Fibroblast of peridontal ligament (primary cell): ENCODE measurements at regions not wholly inside any gene's neighbourhood (a gene's known extent, or its start where the extent isn't known, plus 50 kb on each side); places are given as distances from the start of the nearest gene placed in this dataset.
"Not testable (repeated sequence)": the region's sequence is repeated elsewhere in the genome, so short reads cannot be mapped to it uniquely, and the experiment has no call there.

Experiments
- DNase-seq: peaks from one replicate; pipeline ENCODE4 v3.0.0-alpha.2; 2010; ENCODE audit errors: extremely low read depth

DNA sequence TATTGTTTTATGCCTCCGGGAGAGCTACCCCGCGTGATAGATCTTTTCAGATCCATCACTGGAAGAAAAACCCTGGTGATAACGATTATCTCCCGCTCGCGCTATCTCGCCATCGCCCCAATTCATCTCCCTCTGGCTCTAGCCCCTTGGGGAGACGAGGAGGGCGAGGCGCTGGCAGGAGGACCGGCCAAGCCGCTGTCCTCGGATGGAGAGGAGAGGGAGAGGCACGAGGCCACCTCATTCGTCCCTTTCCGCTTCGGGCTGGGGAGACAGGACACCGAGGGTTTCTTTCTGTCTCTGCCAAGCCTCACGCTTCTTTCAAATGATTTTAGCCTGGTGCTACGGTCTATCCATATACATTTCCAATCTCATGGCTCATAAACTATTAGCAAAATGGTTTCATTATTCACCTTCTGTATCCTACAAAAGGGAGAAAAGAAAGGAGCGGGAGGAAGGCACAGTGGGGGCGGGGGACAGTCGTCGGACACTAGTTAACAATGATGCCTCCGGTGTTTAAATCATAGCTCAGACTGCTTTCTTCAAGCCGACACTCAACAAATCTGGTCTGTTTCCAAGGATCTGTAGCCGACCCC lies 415.0 kb upstream of the ESRRG start:
- no peak for DNase-seq

DNA sequence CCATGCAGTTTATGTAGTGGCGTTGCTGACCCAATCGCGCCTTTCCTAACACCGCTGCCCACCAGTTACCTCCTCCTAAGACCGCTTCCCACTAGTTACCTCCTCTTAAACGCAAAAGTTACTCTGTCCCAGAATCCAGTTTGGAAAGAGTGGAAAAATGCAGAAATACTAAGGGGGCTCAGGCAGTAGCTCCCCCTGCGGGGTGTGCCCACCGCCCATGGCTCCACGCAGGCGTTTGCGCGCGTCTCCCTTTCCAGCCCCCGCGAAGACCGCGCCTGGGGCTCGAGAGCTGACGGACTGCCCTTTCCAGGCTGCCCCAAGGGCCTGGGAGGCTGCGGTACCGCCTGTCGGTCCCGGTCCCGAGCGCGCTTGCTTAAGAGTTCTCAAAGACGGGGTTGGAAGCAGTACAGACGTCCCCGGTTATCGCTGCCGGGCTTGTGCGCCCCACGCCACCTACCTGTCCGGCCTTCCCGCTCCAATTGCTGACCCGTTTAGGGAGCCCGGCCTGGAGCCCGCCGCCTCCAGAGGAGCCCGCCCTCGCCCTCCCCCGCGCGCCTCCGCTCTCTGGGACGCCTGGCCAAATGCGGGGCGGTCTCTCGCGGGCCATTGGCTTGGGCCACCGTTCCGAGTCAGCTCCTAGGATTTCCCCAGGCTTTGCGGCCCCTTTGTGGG lies 414.1 kb upstream of the ESRRG start:
- DNase-seq = no peak

- DNase-seq = no peak
These were observed 413.6 kb upstream of the ESRRG start for GRCh38 chr1:217136895-217137205.

DNA sequence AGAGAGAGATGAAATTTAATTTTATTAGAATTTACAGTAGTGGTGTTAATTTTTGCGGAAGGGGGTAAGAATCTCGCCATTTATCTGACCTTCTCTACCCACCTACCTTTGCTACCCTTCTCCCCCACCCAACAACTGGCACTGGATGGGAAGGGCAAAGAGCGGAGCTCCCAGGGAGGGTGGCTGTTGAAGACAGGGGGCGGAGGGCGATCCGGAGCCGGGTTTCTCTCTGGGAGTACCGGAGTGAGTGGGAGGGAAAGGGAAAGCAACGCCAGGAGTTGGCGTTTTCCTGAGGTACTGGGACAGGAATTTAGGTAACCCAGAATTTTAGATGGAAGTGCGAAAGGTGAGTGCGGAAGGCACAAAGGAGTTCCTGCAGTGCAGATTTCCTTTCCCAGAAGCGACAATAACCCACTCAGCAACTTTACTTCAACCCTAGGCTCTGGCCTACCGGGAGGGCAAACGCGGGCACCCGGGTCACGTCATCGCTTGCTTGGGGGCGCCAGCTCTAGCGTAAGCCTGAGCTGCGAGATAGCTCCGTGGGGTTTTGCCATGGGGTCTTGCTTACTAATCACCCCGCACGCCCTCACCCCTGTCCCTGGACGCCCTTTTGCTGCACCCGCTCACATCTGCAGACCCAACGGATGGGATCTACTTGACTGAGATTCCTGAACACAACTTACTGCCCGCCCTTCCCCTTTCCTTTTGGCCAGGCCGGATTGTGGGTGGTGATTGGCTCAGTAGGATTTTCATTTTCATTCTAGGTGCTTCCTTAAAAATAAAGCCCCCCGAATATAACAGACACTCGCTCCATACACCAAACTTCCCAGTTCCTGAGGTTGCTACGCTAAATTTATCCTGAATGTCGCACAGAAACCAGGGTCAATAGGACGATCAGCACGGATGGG lies 413.0 kb upstream of the ESRRG start:
- DNase-seq = no peak

GRCh38 chr1:217135569-217135915 lies 412.3 kb upstream of the ESRRG start:
- DNase-seq = no peak

GRCh38 chr1:217134857-217135568 lies 411.8 kb upstream of the ESRRG start:
- DNase-seq = no peak

GRCh38 chr1:217133958-217134856 lies 411.0 kb upstream of the ESRRG start:
- no peak for DNase-seq

DNA sequence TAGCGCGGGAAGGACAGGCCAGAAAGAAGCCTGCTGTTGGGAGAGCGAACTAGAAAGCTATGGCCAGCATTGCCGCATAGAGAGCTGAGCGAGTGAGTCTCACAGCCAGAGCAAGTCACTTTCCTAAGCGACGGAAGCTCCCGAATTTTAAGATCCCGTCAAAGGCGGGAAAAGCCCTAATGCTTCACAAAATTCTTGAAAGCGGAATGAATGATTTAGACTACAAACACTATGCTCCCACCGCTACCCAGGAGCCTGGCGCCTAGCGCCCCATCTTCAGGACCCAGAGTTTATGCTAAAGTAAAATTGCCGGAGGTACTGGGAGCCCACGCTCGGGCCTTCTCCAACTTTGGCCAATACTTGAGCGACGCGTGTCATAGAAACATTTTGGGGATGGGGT lies 409.9 kb upstream of the ESRRG start:
- no peak for DNase-seq

- not testable (repeated sequence) for DNase-seq
These were observed 400.1 kb upstream of the ESRRG start for GRCh38 chr1:217123340-217123739.

DNA sequence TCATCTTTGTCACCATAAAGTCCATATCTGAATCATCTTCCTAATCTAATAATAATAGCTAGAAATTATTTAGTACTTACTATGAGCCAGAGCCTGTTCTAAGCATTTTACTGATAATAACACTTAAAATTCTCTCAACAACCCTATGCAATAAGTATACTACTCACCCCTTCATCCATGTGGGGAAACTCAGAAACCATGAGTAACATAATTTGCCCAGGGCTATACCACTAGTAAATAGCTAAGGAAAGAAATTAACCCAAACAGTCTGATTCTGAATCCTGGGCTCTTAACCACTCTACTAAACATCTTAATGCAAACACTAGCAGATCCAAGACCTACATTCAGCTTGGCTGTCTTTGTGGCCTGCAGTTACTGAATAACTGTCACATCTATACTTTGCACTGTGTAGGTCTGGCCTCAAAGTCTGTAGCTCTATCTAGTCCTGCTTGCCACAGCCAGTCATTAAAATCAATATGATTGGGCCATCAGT lies 394.8 kb upstream of the ESRRG start:
- DNase-seq = no peak

DNA sequence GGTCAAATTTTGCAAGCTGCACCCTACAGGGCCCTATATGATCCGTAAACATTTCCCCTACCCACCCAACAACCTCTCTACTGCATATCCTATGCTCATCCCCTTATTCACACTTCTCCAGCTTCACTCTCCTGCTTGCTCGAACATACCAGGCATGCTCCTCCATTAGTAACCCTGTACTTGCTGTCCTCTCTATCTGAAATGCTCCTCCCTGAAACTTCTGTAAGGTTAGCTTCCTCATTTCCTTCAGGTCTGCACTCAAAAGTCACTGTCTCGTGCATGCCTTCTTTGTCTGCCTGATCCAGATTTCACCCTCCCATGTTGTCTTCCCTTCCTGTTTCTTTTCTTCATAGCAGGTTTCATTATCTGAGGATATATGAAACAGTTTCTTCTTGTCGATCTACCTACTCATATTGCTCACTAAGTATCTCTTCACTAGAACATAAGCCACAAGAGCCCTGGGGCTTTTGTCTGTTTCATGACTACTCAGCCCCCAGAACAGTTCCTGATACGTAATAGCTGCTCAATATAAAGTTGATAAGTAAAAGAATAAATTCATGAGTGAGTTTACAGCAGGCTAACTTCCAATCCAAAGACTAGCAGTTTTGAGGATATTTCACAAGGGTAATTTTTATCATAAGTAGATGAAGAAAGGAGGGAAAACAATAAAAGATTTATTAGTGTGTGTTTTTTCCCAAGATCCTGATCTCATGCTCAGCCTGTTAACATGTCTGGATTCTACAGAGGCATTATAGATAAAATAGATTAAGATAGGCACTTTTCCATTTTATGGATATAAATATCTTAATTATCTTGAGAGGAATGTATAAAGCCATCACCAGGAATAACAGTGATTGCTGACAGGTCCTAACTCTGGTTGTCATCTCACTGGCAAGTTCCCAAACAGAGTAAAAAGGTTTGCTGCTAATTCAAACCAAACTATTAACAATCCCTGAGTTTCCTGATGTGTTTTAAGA lies 392.5 kb upstream of the ESRRG start:
- DNase-seq = no peak

- no peak for DNase-seq
These were observed 386.7 kb upstream of the ESRRG start for GRCh38 chr1:217109928-217110327.

DNA sequence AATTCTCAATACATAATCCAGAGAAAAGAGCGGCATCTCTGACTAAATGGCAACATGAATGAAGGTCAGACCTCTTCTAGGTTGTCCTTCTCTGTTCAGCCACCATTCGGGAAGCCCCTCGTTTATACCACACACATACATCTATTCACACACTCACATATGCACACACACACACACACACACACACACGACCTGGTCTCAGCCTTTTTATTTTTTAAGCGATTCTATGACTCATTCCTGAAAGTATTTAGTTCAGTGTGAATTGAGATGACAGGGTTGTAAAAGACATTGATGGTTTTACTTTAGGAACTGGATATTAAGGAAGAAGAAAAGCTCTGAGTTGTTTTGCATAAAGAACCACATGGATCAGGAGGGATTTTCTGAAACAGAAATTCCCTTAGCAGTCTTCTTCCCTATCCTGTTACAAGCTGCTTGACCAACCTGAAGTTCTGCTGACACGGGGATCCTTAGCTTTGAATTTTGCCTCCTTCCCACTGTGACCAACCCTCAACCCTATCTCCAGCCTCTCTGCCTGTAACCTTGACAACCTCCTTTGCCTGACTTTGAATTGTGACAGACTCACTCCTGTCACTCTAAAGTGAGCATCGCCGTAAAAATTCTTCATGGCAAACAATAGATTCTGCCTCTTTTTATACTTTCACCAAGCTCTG lies 383.1 kb upstream of the ESRRG start:
- no peak for DNase-seq

DNA sequence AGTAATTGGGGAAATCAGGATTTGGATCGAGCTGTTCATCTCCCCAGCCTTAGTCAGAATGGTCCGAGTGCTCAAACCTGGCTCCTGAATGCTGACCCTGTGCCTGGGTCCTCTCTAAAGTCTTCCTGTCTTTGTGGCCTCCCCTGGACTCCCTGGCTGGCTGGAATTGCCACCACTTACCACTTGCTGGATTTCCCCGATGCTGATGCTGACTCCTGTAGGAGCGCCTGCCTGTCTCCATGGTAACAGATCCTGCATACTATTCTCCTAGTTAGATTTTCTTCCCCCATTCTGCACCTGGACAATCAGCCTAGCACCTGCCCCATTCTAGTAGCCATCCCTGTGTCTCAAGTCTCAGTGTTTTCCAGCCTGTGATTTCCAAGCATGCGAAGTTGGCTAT lies 382.2 kb upstream of the ESRRG start:
- no peak for DNase-seq

DNA sequence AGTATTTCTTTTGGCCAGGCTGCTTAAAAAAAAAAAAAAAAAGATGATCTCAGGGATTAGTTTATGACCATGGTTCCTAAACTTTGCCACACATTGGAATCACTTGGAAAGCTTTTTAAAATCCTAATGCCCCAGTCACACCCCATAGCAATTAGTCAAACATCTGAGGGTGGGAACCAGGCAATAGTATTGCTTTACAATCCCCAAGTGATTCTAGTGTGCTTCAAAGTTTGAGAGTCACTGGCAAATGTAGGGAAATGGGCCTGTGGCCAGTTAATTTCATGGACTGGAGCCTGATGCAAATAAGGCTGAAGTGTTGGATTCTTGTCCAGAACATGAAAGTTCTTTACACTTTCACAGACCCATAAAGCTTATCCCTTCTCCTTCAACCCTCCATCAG lies 374.6 kb upstream of the ESRRG start:
- no peak for DNase-seq

- no peak for DNase-seq
These were observed 373.0 kb upstream of the ESRRG start for GRCh38 chr1:217096200-217096599.

- no peak for DNase-seq
These were observed 371.9 kb upstream of the ESRRG start for GRCh38 chr1:217095050-217095622.

- DNase-seq = no peak
These were observed 368.3 kb upstream of the ESRRG start for GRCh38 chr1:217091561-217091960.
